Suprapubic skin (tissue), 4 donors: ENCODE measurements at regions not wholly inside any gene's neighbourhood (a gene's known extent, or its start where the extent isn't known, plus 50 kb on each side); places are given as distances from the start of the nearest gene placed in this dataset.

Experiments
- DNase-seq, 2 donors: peaks; one replicate each; pipeline ENCODE4 v3.0.0-alpha.2; 2019; ENCODE audit warnings: low spot score in 2 of 2
- H3K27ac ChIP-seq: fragments of 200-600 bp; sonication (generic); one replicate; pipeline ENCODE4 v1.5.1; 2019
- H3K27me3 ChIP-seq: fragments of 200-600 bp; sonication (generic); one replicate; pipeline ENCODE4 v1.5.1; 2019
- H3K36me3 ChIP-seq: fragments of 200-600 bp; sonication (generic); one replicate; pipeline ENCODE4 v1.5.1; 2019
- H3K4me1 ChIP-seq: fragments of 200-600 bp; sonication (generic); one replicate; pipeline ENCODE4 v1.5.1; 2019
- H3K4me3 ChIP-seq: fragments of 200-600 bp; sonication (generic); one replicate; pipeline ENCODE4 v1.5.1; 2019; ENCODE audit warnings: mild to moderate bottlenecking
- H3K9me3 ChIP-seq: fragments of 200-600 bp; sonication (generic); one replicate; pipeline ENCODE4 v1.5.1; 2019
- EP300 ChIP-seq: sonication (generic); formaldehyde crosslinking; IDR thresholded peaks from one replicate; pipeline ENCODE4 v1.6.1; 2017; ENCODE audit warnings: antibody characterized with exemption
- POLR2A ChIP-seq, 2 donors: fragments of 450-650 bp; IDR thresholded peaks; one replicate each; pipeline ENCODE4 v1.6.1; 2017; ENCODE audit warnings: antibody characterized with exemption in 2 of 2, mild to moderate bottlenecking in 2 of 2, moderate library complexity in 2 of 2
- POLR2AphosphoS5 ChIP-seq, 3 donors: sonication (generic); formaldehyde crosslinking; IDR thresholded peaks; one replicate each; pipeline ENCODE4 v1.6.1; 2017; ENCODE audit warnings: antibody characterized with exemption in 3 of 3
- whole genome bisulfite sequencing: methylation state at CpG from one replicate; pipeline ENCODE4 v1.1.5; 2018; 5-methylcytosine and 5-hydroxymethylcytosine counted together
- TF ChIP-seq, protein P1 (sequence below), 2 donors: fragments of 200-600 bp in 1 of 2; fragments of 450-650 bp in 1 of 2; sonication (generic) in 1 of 2; IDR thresholded peaks; one replicate each; pipeline ENCODE4 v1.5.1; 2016 to 2019; ENCODE audit warnings: antibody characterized with exemption in 2 of 2, mild to moderate bottlenecking in 1 of 2, moderate library complexity in 1 of 2

DNA sequence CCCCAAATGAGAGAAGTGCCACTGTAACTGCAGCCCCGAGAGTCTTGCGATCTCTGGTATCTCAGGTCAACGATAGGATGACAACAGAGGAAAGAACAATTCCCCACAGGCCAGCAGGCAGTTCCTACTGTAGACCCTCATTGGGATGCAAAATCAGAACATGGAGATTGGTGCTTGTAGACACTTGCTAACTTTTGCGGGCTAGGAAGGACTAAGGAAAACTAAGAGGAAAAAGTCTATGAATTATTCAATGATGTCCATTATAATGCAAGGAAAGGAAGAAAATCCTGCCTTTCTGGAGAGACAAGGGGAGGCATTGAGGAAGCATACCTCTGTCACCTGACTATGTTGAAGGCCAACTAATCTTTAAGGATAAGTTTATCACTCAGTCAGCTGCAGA lies 51.9 kb upstream of the CWC22 start:
- 93% methylated on average over 4 of the region's 4 CpGs for WGBS
- H3K27ac ChIP-seq: no peak overlapping the region
- H3K4me3 ChIP-seq: no peak overlapping the region
- H3K27me3 ChIP-seq: no peaks in the 10 kb centered on the region
- no peaks in the 10 kb centered on the region for H3K9me3 ChIP-seq
- no peaks in the 10 kb centered on the region for H3K4me1 ChIP-seq
- DNase-seq: no peak
- TF ChIP-seq, protein P1, sequence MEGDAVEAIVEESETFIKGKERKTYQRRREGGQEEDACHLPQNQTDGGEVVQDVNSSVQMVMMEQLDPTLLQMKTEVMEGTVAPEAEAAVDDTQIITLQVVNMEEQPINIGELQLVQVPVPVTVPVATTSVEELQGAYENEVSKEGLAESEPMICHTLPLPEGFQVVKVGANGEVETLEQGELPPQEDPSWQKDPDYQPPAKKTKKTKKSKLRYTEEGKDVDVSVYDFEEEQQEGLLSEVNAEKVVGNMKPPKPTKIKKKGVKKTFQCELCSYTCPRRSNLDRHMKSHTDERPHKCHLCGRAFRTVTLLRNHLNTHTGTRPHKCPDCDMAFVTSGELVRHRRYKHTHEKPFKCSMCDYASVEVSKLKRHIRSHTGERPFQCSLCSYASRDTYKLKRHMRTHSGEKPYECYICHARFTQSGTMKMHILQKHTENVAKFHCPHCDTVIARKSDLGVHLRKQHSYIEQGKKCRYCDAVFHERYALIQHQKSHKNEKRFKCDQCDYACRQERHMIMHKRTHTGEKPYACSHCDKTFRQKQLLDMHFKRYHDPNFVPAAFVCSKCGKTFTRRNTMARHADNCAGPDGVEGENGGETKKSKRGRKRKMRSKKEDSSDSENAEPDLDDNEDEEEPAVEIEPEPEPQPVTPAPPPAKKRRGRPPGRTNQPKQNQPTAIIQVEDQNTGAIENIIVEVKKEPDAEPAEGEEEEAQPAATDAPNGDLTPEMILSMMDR (IDR thresholded peaks at IDR 0.05): no peak
- TF ChIP-seq POLR2A (IDR thresholded peaks at IDR 0.05) (no peak), EP300 (no peak), POLR2AphosphoS5 (IDR thresholded peaks at IDR 0.05) (no peak)
- H3K36me3 ChIP-seq: no peaks in the 10 kb centered on the region

- no peak overlapping the region for H3K4me3 ChIP-seq
- no peaks in the 10 kb centered on the region for H3K27me3 ChIP-seq
- no peaks in the 10 kb centered on the region for H3K36me3 ChIP-seq
- no peaks in the 10 kb centered on the region for H3K9me3 ChIP-seq
- no peak overlapping the region for H3K27ac ChIP-seq
- no peak for DNase-seq
- WGBS: 82% methylated on average over 10 of the region's 10 CpGs
- no peaks in the 10 kb centered on the region for H3K4me1 ChIP-seq
- TF ChIP-seq, protein P1 (IDR thresholded peaks at IDR 0.05): no peak
- TF ChIP-seq POLR2A (IDR thresholded peaks at IDR 0.05): no peak
- no peak for TF ChIP-seq POLR2AphosphoS5 (IDR thresholded peaks at IDR 0.05)
- no peak for TF ChIP-seq EP300
Measured at GRCh38 chr2:180057706-180058412, 50.8 kb upstream of the CWC22 start.
